ENCODE measurements at regions not wholly inside any gene's neighbourhood (a gene's known extent, or its start where the extent isn't known, plus 50 kb on each side); places are given as distances from the start of the nearest gene placed in this dataset.

GRCh38 chr13:33508060-33508459 lies 222.5 kb upstream of the STARD13 start:
- TF ChIP-seq, protein P1, sequence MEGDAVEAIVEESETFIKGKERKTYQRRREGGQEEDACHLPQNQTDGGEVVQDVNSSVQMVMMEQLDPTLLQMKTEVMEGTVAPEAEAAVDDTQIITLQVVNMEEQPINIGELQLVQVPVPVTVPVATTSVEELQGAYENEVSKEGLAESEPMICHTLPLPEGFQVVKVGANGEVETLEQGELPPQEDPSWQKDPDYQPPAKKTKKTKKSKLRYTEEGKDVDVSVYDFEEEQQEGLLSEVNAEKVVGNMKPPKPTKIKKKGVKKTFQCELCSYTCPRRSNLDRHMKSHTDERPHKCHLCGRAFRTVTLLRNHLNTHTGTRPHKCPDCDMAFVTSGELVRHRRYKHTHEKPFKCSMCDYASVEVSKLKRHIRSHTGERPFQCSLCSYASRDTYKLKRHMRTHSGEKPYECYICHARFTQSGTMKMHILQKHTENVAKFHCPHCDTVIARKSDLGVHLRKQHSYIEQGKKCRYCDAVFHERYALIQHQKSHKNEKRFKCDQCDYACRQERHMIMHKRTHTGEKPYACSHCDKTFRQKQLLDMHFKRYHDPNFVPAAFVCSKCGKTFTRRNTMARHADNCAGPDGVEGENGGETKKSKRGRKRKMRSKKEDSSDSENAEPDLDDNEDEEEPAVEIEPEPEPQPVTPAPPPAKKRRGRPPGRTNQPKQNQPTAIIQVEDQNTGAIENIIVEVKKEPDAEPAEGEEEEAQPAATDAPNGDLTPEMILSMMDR (IDR thresholded peaks at IDR 0.05) = no peak
- no peak for TF ChIP-seq POLR2AphosphoS5 (IDR thresholded peaks at IDR 0.05; ENCODE audit: low read depth, low read length)
- TF ChIP-seq TCF7L2 (IDR thresholded peaks at IDR 0.05; ENCODE audit: low read depth, low read length) = no peak
- TF ChIP-seq, protein P2, sequence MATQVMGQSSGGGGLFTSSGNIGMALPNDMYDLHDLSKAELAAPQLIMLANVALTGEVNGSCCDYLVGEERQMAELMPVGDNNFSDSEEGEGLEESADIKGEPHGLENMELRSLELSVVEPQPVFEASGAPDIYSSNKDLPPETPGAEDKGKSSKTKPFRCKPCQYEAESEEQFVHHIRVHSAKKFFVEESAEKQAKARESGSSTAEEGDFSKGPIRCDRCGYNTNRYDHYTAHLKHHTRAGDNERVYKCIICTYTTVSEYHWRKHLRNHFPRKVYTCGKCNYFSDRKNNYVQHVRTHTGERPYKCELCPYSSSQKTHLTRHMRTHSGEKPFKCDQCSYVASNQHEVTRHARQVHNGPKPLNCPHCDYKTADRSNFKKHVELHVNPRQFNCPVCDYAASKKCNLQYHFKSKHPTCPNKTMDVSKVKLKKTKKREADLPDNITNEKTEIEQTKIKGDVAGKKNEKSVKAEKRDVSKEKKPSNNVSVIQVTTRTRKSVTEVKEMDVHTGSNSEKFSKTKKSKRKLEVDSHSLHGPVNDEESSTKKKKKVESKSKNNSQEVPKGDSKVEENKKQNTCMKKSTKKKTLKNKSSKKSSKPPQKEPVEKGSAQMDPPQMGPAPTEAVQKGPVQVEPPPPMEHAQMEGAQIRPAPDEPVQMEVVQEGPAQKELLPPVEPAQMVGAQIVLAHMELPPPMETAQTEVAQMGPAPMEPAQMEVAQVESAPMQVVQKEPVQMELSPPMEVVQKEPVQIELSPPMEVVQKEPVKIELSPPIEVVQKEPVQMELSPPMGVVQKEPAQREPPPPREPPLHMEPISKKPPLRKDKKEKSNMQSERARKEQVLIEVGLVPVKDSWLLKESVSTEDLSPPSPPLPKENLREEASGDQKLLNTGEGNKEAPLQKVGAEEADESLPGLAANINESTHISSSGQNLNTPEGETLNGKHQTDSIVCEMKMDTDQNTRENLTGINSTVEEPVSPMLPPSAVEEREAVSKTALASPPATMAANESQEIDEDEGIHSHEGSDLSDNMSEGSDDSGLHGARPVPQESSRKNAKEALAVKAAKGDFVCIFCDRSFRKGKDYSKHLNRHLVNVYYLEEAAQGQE (IDR thresholded peaks at IDR 0.05; ENCODE audit: insufficient read depth in 1 of 2, low read depth in 2 of 2, low read length in 1 of 2) = no peak

Measured in Panc1 (cell line).